Right renal pelvis (tissue), 4 donors: ENCODE measurements at regions not wholly inside any gene's neighbourhood (a gene's known extent, or its start where the extent isn't known, plus 50 kb on each side); places are given as distances from the start of the nearest gene placed in this dataset.

ENCODE experiments used
- DNase-seq, 4 donors: peaks; one replicate each; pipeline ENCODE4 v3.0.0-alpha.2; 2013; ENCODE audit warnings: low read depth in 4 of 4, low spot score in 3 of 4, missing footprints in 1 of 4

GRCh38 chr14:29102996-29103395 is 336.4 kb downstream of the FOXG1 start:
- DNase-seq, result no peak

- no peak for DNase-seq
Measured at GRCh38 chr14:29108908-29109307, 342.3 kb downstream of the FOXG1 start.

GRCh38 chr14:29109589-29109988 is 343.0 kb downstream of the FOXG1 start:
- DNase-seq, result no peak

- no peak for DNase-seq
Measured at GRCh38 chr14:29111554-29111953, 345.0 kb downstream of the FOXG1 start.

- no peak for DNase-seq
Measured at GRCh38 chr14:29123017-29123416, 356.4 kb downstream of the FOXG1 start.

GRCh38 chr14:29126361-29126760 is 359.8 kb downstream of the FOXG1 start:
- DNase-seq, result no peak

- DNase-seq, result no peak
Measured at GRCh38 chr14:29126865-29127264, 360.3 kb downstream of the FOXG1 start.

GRCh38 chr14:29140016-29140415 is 373.4 kb downstream of the FOXG1 start:
- DNase-seq, result no peak

GRCh38 chr14:29144621-29145020 is 378.0 kb downstream of the FOXG1 start:
- DNase-seq, result no peak

- DNase-seq, result no peak
Measured at GRCh38 chr14:29148221-29148620, 381.6 kb downstream of the FOXG1 start.

GRCh38 chr14:29149798-29150197 is 383.2 kb downstream of the FOXG1 start:
- DNase-seq, result no peak

GRCh38 chr14:29150659-29151058 is 384.1 kb downstream of the FOXG1 start:
- no peak for DNase-seq

- DNase-seq, result no peak
Measured at GRCh38 chr14:29156096-29156495, 389.5 kb downstream of the FOXG1 start.

- no peak for DNase-seq
Measured at GRCh38 chr14:29161593-29161992, 395.0 kb downstream of the FOXG1 start.

- no peak for DNase-seq
Measured at GRCh38 chr14:29163109-29163508, 396.5 kb downstream of the FOXG1 start.

GRCh38 chr14:29165431-29165830 is 398.8 kb downstream of the FOXG1 start:
- DNase-seq, result no peak

- DNase-seq, result no peak
Measured at GRCh38 chr14:29166507-29166906, 399.9 kb downstream of the FOXG1 start.

GRCh38 chr14:29168149-29168548 is 401.6 kb downstream of the FOXG1 start:
- DNase-seq, result no peak

- DNase-seq, result no peak
Measured at GRCh38 chr14:29169408-29169807, 402.8 kb downstream of the FOXG1 start.

- no peak for DNase-seq
Measured at GRCh38 chr14:29175706-29176105, 409.1 kb downstream of the FOXG1 start.

GRCh38 chr14:29176876-29177275 is 410.3 kb downstream of the FOXG1 start:
- no peak for DNase-seq

GRCh38 chr14:29178971-29179370 is 412.4 kb downstream of the FOXG1 start:
- no peak for DNase-seq

- no peak for DNase-seq
Measured at GRCh38 chr14:29191092-29191491, 424.5 kb downstream of the FOXG1 start.

- no peak for DNase-seq
Measured at GRCh38 chr14:29197557-29197956, 431.0 kb downstream of the FOXG1 start.
